ENCODE measurements at regions not wholly inside any gene's neighbourhood (a gene's known extent, or its start where the extent isn't known, plus 50 kb on each side); places are given as distances from the start of the nearest gene placed in this dataset.

DNA sequence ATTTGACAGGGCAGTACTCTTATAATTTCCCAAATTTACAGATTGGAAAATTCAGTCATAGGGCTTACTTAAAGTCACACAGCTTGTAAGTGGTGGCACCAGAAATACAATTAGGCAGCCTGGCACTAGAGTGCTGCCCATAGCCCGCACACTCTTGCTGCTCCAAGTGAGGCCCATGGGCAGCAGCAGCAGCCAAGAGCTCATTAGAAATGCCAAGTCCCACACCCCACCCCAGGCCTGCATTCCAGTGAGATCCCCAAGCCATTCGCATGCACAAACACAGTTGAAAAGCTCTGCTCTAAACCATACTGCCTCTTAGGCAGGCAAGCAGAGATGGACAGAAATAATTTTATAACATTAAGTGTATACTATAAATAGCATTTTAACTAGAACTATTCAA, 379.3 kb upstream of the PKDCC start:
- no peak for TF ChIP-seq NRF1 (conservative IDR thresholded peaks at IDR 0.05; ENCODE audit: low read depth, low read length)
- TF ChIP-seq CTCF (IDR thresholded peaks at IDR 0.05 in 2 of 3, conservative IDR thresholded peaks at IDR 0.05 in 1 of 3; ENCODE audit: control insufficient read depth in 2 of 3, extremely low read depth in 1 of 3, insufficient read depth in 1 of 3, low read depth in 3 of 3, low read length in 3 of 3), result no peak
- TF ChIP-seq IRF4 (IDR thresholded peaks at IDR 0.05; ENCODE audit: low read depth, low read length), result no peak
- TF ChIP-seq ELK1 (IDR thresholded peaks at IDR 0.05; ENCODE audit: low read depth, low read length), result no peak
- TF ChIP-seq USF2 (IDR thresholded peaks at IDR 0.05; ENCODE audit: borderline replicate concordance, low read depth, low read length), result no peak
- TF ChIP-seq EED (IDR thresholded peaks at IDR 0.05; ENCODE audit: low read depth), result no peak
- no peak for TF ChIP-seq POLR2AphosphoS2 (IDR thresholded peaks at IDR 0.05; ENCODE audit: low read depth, low read length)
- no peak for TF ChIP-seq MYB (IDR thresholded peaks at IDR 0.05; ENCODE audit: borderline replicate concordance, low read depth, low read length)
- TF ChIP-seq RB1 (IDR thresholded peaks at IDR 0.05; ENCODE audit: borderline replicate concordance), result no peak
- no peak for TF ChIP-seq TAF1 (IDR thresholded peaks at IDR 0.05; ENCODE audit: borderline replicate concordance, low read depth, low read length)

Data from GM12878 (cell line).